B cell (primary cell): ENCODE measurements at regions not wholly inside any gene's neighbourhood (a gene's known extent, or its start where the extent isn't known, plus 50 kb on each side); places are given as distances from the start of the nearest gene placed in this dataset.

Experiments used
- EZH2 ChIP-seq: IDR thresholded peaks from 2 replicates; pipeline ENCODE4 v1.6.1; 2012; ENCODE audit warnings: borderline replicate concordance, low read depth, mild to moderate bottlenecking, moderate library complexity, low read length; ENCODE audit not compliant: insufficient read depth, poor library complexity, severe bottlenecking
- TF ChIP-seq, protein P1 (sequence below): fragments of 200-600 bp; IDR thresholded peaks from one replicate; pipeline ENCODE4 v1.8.0; 2022; ENCODE audit warnings: antibody characterized with exemption, mild to moderate bottlenecking

GRCh38 chr7:68394131-68394530 lies 1204.1 kb upstream of the AUTS2 start:
- TF ChIP-seq, protein P1, sequence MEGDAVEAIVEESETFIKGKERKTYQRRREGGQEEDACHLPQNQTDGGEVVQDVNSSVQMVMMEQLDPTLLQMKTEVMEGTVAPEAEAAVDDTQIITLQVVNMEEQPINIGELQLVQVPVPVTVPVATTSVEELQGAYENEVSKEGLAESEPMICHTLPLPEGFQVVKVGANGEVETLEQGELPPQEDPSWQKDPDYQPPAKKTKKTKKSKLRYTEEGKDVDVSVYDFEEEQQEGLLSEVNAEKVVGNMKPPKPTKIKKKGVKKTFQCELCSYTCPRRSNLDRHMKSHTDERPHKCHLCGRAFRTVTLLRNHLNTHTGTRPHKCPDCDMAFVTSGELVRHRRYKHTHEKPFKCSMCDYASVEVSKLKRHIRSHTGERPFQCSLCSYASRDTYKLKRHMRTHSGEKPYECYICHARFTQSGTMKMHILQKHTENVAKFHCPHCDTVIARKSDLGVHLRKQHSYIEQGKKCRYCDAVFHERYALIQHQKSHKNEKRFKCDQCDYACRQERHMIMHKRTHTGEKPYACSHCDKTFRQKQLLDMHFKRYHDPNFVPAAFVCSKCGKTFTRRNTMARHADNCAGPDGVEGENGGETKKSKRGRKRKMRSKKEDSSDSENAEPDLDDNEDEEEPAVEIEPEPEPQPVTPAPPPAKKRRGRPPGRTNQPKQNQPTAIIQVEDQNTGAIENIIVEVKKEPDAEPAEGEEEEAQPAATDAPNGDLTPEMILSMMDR, result no peak
- no peak for TF ChIP-seq EZH2
